ENCODE measurements at regions not wholly inside any gene's neighbourhood (a gene's known extent, or its start where the extent isn't known, plus 50 kb on each side); places are given as distances from the start of the nearest gene placed in this dataset.
"Not testable (repeated sequence)": the region's sequence is repeated elsewhere in the genome, so short reads cannot be mapped to it uniquely, and the experiment has no call there.

GRCh38 chr2:13474538-13474937, 757.8 kb downstream of the TRIB2 start:
- no peak for DNase-seq

DNA sequence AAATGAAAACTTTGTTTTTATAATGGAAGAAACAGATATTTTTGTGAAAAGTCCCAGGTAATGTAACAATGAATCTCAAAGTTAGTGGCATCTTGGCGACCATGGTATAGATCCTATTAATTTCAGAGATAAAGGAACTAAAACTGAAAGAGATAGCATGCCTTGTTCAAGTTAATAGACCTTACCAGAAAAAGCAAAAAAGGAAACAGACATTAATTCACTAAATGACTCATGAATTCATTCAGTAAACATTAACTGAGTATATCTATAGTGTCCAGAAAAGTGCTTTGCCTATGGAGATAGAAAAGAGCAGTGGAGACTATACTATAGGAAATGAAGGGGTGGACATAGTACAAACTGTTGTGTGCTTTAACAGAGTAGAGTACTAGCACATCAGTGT, 763.3 kb downstream of the TRIB2 start:
- DNase-seq, result no peak

DNA sequence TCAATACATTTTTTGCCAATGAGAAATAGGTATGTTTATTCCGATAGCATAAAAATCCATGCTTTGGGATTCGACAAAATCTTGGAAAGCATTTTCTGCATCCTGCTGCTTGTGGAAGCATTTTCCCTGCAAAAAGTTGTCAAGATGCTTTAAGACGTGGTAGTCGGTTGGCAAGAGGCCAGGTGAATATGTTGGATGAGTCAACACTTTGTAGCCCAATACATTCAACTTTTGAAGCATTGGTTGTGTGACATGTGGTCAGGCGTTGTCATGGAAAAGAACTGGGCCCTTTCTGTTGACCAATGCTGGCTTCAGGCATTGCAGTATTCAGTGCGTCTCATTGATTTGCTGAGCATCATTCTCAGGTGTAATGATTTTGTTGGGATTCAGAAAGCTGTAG, 764.5 kb downstream of the TRIB2 start:
- DNase-seq, result no peak

DNA sequence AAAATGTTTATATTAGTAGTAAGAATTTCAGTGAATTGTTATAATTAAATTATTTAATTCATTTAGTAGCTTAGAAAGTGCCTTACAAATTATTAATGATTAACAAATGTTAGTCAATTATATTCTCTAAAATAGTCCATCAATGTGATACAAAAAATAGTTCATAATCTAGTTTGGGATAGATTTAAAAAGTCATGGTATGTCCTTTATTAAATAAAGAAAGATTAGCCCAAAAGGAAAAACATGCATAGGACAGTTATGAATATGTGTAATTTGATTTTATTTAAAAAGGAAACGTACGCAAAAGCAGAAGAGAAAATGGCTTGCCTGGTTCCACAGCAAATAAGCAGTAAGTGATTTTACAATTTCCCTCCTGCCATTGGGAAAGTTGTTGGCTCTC, 768.5 kb downstream of the TRIB2 start:
- DNase-seq, result no peak

- DNase-seq, result no peak
Measured at GRCh38 chr2:13488965-13489364, 772.2 kb downstream of the TRIB2 start.

- DNase-seq, result no peak
Measured at GRCh38 chr2:13492262-13492661, 775.5 kb downstream of the TRIB2 start.

DNA sequence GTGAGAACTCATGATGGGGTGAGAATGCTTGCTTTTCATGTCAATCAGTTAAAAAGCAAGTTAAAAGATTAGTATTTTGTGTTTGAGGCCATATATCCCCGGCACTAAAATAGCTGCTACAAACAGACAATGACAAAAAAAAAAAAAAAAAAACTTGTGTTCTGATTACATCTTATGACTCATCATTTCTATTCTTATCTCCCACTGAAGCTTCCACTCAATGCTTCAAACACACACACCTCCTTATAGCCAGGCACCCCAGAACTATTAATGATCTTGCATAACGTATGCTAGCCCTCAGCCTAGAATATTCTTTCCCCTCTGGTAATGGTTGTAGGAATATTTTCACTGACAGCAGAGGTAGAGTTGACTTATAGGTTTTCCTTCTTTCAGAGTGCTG, 778.3 kb downstream of the TRIB2 start:
- no peak for DNase-seq

DNA sequence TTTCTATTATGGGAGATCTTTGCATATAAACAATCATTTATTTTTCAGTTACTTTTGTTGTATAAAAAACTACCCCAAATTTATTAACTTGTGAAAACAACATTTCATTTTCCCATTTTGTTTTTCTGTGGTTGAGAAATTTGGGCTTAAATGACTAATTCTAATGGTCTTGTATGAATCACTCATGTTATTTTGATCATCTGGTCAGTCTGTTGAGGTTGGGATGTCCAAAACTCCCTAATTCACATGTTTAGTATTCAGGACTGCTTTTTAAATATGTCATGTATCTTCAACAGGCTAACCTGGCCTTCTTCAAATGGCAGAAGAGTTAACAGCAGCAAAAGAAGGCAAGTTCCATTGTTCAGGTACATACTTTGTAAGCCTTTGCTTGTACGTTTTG, 788.1 kb downstream of the TRIB2 start:
- DNase-seq, result no peak

DNA sequence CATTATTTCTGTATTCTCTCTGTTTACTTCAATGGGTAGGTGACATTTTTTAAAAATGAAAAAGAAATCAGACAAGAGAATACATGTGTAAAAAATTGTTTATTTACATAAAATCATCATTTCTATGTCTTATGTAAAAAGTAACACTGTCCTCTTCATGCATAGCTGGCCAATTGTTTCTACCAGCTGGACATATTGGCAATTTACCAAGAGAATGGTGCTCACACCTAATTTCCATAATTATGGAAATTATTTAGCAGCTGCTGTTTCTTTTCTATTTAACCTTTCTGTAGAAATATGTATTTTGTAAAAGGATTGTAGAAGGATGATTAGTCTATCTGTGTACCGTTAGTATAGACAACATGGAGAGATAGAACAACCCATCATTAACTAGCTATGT, 791.9 kb downstream of the TRIB2 start:
- DNase-seq, result no peak

DNA sequence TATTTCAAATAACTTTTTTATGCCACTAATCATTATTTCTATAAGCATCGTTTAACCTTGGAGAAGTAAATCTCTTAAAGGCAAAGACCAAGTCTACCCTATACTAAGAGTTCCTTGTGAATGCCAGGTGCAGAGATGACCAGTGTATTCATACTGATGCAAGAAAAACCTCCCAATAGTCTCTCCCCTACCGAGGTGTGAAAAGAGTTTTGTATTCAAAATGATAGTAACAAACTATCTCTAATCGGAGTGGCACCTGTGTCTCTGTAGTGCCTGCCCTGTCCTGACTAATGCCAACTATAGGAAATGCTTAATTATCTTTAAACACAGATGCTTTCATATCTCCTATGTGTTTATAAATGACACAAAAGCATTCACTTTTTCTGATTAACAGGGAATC, 798.5 kb downstream of the TRIB2 start:
- no peak for DNase-seq

- no peak for DNase-seq
Measured at GRCh38 chr2:13522096-13522495, 805.4 kb downstream of the TRIB2 start.

- no peak for DNase-seq
Measured at GRCh38 chr2:13522917-13523821, 806.4 kb downstream of the TRIB2 start.

DNA sequence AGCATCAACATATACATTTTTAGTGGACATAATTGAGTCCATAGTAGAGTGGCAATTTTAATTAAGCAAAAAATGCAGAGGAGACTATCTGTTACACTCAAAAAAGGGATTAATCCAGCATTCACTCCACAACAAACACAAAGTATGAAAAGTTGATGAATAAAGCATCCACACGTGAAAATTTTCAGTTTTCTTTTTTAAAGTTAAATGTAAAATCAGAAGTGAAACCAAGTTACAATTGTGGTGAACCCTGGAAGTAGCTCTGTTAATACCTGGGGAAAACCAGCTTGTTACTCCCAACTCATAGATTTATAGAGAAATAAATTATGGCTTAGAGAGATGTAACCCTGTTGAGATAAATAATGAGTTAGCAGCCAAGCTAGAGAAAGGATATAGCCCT, 807.8 kb downstream of the TRIB2 start:
- DNase-seq, result no peak

GRCh38 chr2:13531735-13532410, 815.1 kb downstream of the TRIB2 start:
- DNase-seq, result not testable (repeated sequence)

DNA sequence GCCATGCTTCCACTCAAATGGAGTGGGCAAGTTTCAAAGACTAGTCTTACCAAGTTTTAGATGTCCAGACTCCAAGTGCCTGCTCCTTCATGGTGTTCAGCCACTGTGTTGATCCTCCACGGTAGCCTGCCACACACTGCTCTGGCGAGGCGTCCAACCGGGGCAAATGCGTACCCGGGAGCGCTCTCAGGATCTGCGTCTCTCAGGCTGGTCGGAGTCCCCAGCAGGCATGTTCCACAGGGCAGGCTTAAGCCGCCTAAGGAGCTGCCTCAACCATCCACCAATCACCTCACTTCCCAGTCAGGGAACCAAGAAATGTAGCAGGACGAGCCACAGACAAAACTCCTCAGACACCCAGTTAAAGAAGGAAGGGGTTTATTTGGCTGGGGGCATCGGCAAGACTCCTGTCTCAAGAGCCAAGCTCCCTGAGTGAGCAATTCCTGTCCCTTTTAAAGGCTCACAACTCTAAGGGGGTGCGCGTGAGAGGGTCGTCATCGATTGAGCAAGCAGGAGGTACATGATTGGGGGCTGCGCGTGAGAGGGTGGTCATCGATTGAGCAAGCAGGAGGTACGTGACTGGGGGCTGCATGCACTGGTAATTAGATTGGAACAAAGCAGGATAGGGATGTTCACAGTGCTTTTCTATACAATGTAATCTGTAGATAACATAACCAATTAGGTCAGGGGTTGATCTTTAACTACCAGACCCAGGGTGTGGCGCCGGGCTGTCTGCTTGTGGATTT, 816.2 kb downstream of the TRIB2 start:
- not testable (repeated sequence) for DNase-seq

- no peak for DNase-seq
Measured at GRCh38 chr2:13533524-13533922, 816.8 kb downstream of the TRIB2 start.

DNA sequence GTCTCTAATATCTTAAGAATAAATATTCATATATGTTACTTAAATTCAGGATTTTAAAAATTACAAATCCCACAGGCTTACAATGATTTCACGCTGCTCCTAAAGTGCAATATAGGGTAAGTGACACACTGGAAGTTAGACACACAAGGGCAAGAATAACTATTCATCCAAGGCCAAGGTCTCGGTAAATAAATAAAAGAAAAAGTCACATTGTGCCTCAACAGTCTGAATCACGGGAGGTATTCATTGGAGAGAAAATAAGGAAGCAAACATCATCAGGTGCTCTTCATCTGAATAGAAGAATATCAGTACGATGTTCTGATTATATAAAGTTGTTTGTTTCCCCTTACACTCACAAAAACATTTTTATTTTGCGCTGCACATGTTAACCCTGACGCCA, 820.2 kb downstream of the TRIB2 start:
- DNase-seq, result no peak

GRCh38 chr2:13537771-13538349, 821.1 kb downstream of the TRIB2 start:
- no peak for DNase-seq

DNA sequence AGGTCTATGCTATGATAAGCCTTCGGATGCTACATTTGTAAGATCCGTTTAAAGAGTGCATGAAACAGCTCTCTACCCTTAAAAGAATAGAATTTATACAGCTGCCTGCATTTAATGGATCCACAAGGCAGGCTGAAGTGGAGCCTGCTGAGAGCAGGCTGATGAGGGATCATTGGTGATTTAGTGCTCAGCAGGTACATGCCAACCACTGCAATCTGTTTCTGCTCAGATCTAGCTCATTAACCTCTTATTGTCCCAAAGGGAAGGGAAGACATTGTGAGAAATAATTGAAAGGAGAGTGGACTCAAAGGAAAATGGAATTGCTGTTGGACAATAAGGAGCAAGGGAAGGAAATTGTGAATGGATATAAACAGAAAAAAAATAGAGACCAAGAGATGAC, 822.6 kb downstream of the TRIB2 start:
- DNase-seq, result no peak

- DNase-seq, result no peak
Measured at GRCh38 chr2:13542061-13542460, 825.3 kb downstream of the TRIB2 start.

DNA sequence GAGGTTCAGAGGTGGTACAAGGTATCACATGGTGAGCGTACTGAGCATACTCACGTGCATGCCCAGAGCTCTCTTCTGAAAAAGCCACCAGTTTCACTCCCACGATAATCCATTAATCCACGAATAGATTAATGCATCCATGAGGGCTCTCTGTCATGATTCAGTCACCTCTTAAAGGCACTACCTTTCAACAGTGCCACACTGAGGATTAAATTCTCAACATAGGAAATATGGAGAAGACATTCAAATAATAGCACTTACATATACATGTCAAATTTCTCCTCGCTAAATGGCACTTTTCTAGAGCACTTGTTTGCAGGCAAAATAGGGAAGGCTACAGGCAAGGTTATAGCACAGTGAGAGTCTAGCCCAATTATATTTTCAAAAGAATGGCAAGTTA, 825.9 kb downstream of the TRIB2 start:
- DNase-seq, result no peak

DNA sequence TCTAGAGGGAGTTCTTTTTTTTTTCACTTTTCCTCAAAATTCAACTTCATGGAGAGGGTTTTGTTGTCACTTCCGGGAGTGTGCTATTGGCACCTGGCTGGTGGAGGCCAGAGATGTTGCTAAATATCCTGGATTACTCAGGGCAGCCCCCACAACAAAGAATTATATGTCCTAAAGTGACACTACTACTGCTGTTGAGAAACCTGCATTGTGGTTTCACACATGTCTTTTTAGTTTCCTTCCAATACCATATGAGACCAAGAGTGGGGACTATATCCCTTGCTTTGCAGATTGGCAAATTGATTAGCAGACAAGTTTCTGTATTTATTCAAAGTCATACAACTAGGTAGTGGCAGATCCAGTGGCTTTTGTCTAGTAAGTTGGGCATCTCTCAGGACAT, 826.8 kb downstream of the TRIB2 start:
- no peak for DNase-seq

- no peak for DNase-seq
Measured at GRCh38 chr2:13545320-13545719, 828.6 kb downstream of the TRIB2 start.
